Transverse colon (tissue), 3 donors: ENCODE measurements at regions not wholly inside any gene's neighbourhood (a gene's known extent, or its start where the extent isn't known, plus 50 kb on each side); places are given as distances from the start of the nearest gene placed in this dataset.

ENCODE experiments used
- POLR2A ChIP-seq: fragments of 450-650 bp; IDR thresholded peaks from one replicate; pipeline ENCODE4 v1.6.1; 2016; ENCODE audit warnings: antibody characterized with exemption, mild to moderate bottlenecking, moderate library complexity
- TF ChIP-seq, protein P1 (sequence below), 5 experiments: fragments of 200-600 bp in 3 of 5; fragments of 450-650 bp in 2 of 5; sonication (generic) in 3 of 5; IDR thresholded peaks; 1 replicate in 2 of 5; 2 replicates in 3 of 5; pipeline ENCODE4 v1.5.1; 2016 to 2017; ENCODE audit warnings: antibody characterized with exemption in 5 of 5, inconsistent platforms in 3 of 5, mild to moderate bottlenecking in 2 of 5, moderate library complexity in 1 of 5

- TF ChIP-seq, protein P1, sequence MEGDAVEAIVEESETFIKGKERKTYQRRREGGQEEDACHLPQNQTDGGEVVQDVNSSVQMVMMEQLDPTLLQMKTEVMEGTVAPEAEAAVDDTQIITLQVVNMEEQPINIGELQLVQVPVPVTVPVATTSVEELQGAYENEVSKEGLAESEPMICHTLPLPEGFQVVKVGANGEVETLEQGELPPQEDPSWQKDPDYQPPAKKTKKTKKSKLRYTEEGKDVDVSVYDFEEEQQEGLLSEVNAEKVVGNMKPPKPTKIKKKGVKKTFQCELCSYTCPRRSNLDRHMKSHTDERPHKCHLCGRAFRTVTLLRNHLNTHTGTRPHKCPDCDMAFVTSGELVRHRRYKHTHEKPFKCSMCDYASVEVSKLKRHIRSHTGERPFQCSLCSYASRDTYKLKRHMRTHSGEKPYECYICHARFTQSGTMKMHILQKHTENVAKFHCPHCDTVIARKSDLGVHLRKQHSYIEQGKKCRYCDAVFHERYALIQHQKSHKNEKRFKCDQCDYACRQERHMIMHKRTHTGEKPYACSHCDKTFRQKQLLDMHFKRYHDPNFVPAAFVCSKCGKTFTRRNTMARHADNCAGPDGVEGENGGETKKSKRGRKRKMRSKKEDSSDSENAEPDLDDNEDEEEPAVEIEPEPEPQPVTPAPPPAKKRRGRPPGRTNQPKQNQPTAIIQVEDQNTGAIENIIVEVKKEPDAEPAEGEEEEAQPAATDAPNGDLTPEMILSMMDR (IDR thresholded peaks at IDR 0.05): no peak
- TF ChIP-seq POLR2A: no peak
Observed at GRCh38 chr5:124669300-124669648, 77.2 kb downstream of the ZNF608 start.
